ENCODE measurements at regions not wholly inside any gene's neighbourhood (a gene's known extent, or its start where the extent isn't known, plus 50 kb on each side); places are given as distances from the start of the nearest gene placed in this dataset.

DNA sequence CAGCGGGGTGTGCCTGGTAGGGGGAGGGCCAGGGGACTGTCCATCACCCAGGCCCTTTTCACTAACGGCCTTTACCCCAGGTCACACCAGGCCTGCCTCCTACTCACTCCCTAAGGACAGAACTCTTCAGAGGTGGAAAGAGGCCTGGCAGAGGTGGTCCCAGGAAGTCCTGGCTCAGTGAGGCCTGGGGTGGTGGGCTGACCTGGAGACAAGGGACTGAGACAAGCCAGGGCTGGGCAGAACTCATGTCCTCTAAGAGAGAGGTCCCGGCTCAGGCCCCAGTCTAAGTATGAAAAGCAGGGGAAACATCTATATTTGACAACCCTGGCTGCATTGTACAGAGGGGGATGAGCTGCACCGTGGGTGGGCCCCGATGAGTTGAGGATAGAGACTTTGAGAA lies 65.9 kb upstream of the TEX51 start:
- Histone ChIP-seq H3K27me3 (ENCODE audit: control insufficient read depth, insufficient read depth, low read length, poor library complexity, severe bottlenecking) (no peaks in the 10 kb centered on the region), H3K4me3 (ENCODE audit: insufficient read depth, low read depth, low read length) (no peak overlapping the region), H3K9me3 (ENCODE audit: control insufficient read depth, low read length) (no peaks in the 10 kb centered on the region), H3K4me1 (ENCODE audit: control insufficient read depth, insufficient read depth, low read length) (peaks cover 6% of the 10 kb centered on the region), H3K27ac (ENCODE audit: insufficient read depth, low read depth, low read length, poor library complexity, severe bottlenecking) (no peak overlapping the region), H3K36me3 (ENCODE audit: control insufficient read depth, insufficient read depth, low read length) (no peaks in the 10 kb centered on the region)
- 81 to 92% methylated on average over 3 to 5 of the region's 5 CpGs for WGBS, 2 experiments

- H3K4me3 ChIP-seq (ENCODE audit: insufficient read depth, low read depth, low read length) = no peak overlapping the region
- H3K27ac ChIP-seq (ENCODE audit: insufficient read depth, low read depth, low read length, poor library complexity, severe bottlenecking) = no peak overlapping the region
These were observed 64.6 kb upstream of the TEX51 start for GRCh38 chr2:126834006-126834659.

DNA sequence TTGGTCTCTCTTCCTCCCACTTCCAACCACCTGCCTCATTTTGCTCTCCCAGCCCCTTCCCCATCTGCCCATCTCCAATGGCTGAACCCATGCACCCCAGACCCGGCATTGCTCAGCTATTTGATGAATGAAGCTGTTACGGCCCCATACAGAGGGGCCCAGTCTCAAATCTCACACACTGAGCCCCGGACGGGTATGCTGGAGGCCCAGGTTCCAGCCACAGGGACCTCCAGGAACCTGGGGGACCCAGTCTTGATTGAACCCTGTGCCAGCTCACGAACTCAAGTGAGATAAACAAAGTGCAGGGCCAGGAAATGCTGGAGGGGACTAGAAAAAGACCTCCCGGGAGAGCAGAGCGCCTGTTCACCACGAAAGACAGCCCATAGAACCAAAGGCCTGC lies 63.4 kb upstream of the TEX51 start:
- Histone ChIP-seq H3K4me1 (ENCODE audit: control insufficient read depth, insufficient read depth, low read length) (peaks cover 6% of the 10 kb centered on the region), H3K4me3 (ENCODE audit: insufficient read depth, low read depth, low read length) (no peak overlapping the region), H3K36me3 (ENCODE audit: control insufficient read depth, insufficient read depth, low read length) (no peaks in the 10 kb centered on the region), H3K27ac (ENCODE audit: insufficient read depth, low read depth, low read length, poor library complexity, severe bottlenecking) (no peak overlapping the region), H3K27me3 (ENCODE audit: control insufficient read depth, insufficient read depth, low read length, poor library complexity, severe bottlenecking) (no peaks in the 10 kb centered on the region), H3K9me3 (ENCODE audit: control insufficient read depth, low read length) (no peaks in the 10 kb centered on the region)
- WGBS, 2 experiments = 93 to 97% methylated on average over 8 of the region's 8 CpGs

More at GRCh38 chr2:126834006-126834659, 64.6 kb upstream of the TEX51 start:
- no peaks in the 10 kb centered on the region for H3K9me3 ChIP-seq (ENCODE audit: control insufficient read depth, low read length)
- peaks cover 6% of the 10 kb centered on the region for H3K4me1 ChIP-seq (ENCODE audit: control insufficient read depth, insufficient read depth, low read length)
- H3K27me3 ChIP-seq (ENCODE audit: control insufficient read depth, insufficient read depth, low read length, poor library complexity, severe bottlenecking) = no peaks in the 10 kb centered on the region
- H3K36me3 ChIP-seq (ENCODE audit: control insufficient read depth, insufficient read depth, low read length) = no peaks in the 10 kb centered on the region
- WGBS, 2 experiments = 90 to 91% methylated on average over 6 of the region's 6 CpGs

DNA sequence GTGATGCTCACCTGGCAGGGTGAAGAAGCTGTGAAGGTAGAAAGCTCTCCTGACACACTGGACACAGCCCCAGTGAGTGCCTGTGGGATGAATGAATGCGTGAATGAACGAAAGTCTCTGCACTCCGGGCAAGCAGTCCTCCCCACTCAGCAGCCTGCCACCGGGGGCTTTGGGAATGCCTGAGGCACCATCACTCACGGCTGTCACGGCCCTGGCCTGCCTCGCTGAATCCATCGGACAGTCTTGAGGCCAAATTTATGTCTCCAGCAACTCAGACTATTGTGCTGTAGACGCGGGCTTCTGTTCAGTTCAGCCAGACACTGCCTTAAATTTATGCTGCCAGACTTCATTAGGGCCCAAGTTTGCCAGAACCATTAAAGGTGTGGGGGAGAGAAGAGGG lies 62.9 kb upstream of the TEX51 start:
- 88 to 89% methylated on average over 10 of the region's 10 CpGs for WGBS, 2 experiments
- Histone ChIP-seq H3K9me3 (ENCODE audit: control insufficient read depth, low read length) (no peaks in the 10 kb centered on the region), H3K36me3 (ENCODE audit: control insufficient read depth, insufficient read depth, low read length) (no peaks in the 10 kb centered on the region), H3K4me3 (ENCODE audit: insufficient read depth, low read depth, low read length) (no peak overlapping the region), H3K27ac (ENCODE audit: insufficient read depth, low read depth, low read length, poor library complexity, severe bottlenecking) (no peak overlapping the region), H3K4me1 (ENCODE audit: control insufficient read depth, insufficient read depth, low read length) (peaks cover 6% of the 10 kb centered on the region), H3K27me3 (ENCODE audit: control insufficient read depth, insufficient read depth, low read length, poor library complexity, severe bottlenecking) (no peaks in the 10 kb centered on the region)

GRCh38 chr2:126836761-126837679 lies 61.7 kb upstream of the TEX51 start:
- no peaks in the 10 kb centered on the region for H3K27me3 ChIP-seq (ENCODE audit: control insufficient read depth, insufficient read depth, low read length, poor library complexity, severe bottlenecking)
- no peaks in the 10 kb centered on the region for H3K36me3 ChIP-seq (ENCODE audit: control insufficient read depth, insufficient read depth, low read length)
- H3K9me3 ChIP-seq (ENCODE audit: control insufficient read depth, low read length) = no peaks in the 10 kb centered on the region
- H3K4me1 ChIP-seq (ENCODE audit: control insufficient read depth, insufficient read depth, low read length) = peaks cover 6% of the 10 kb centered on the region
- 89 to 90% methylated on average over 20 of the region's 20 CpGs for WGBS, 2 experiments
- no peak overlapping the region for H3K27ac ChIP-seq (ENCODE audit: insufficient read depth, low read depth, low read length, poor library complexity, severe bottlenecking)
- no peak overlapping the region for H3K4me3 ChIP-seq (ENCODE audit: insufficient read depth, low read depth, low read length)

GRCh38 chr2:126837966-126838715 lies 60.5 kb upstream of the TEX51 start:
- no peaks in the 10 kb centered on the region for H3K36me3 ChIP-seq (ENCODE audit: control insufficient read depth, insufficient read depth, low read length)
- H3K27me3 ChIP-seq (ENCODE audit: control insufficient read depth, insufficient read depth, low read length, poor library complexity, severe bottlenecking) = no peaks in the 10 kb centered on the region
- no peak overlapping the region for H3K27ac ChIP-seq (ENCODE audit: insufficient read depth, low read depth, low read length, poor library complexity, severe bottlenecking)
- H3K4me1 ChIP-seq (ENCODE audit: control insufficient read depth, insufficient read depth, low read length) = no peaks in the 10 kb centered on the region
- H3K9me3 ChIP-seq (ENCODE audit: control insufficient read depth, low read length) = no peaks in the 10 kb centered on the region
- H3K4me3 ChIP-seq (ENCODE audit: insufficient read depth, low read depth, low read length) = no peak overlapping the region
- 88 to 89% methylated on average over 11 of the region's 11 CpGs for WGBS, 2 experiments

- Histone ChIP-seq H3K27ac (ENCODE audit: insufficient read depth, low read depth, low read length, poor library complexity, severe bottlenecking) (no peak overlapping the region), H3K4me3 (ENCODE audit: insufficient read depth, low read depth, low read length) (no peak overlapping the region), H3K4me1 (ENCODE audit: control insufficient read depth, insufficient read depth, low read length) (no peaks in the 10 kb centered on the region), H3K36me3 (ENCODE audit: control insufficient read depth, insufficient read depth, low read length) (no peaks in the 10 kb centered on the region), H3K9me3 (ENCODE audit: control insufficient read depth, low read length) (no peaks in the 10 kb centered on the region), H3K27me3 (ENCODE audit: control insufficient read depth, insufficient read depth, low read length, poor library complexity, severe bottlenecking) (no peaks in the 10 kb centered on the region)
- 79 to 89% methylated on average over 3 of the region's 3 CpGs for WGBS, 2 experiments
These were observed 60.0 kb upstream of the TEX51 start for GRCh38 chr2:126838716-126838985.

- Histone ChIP-seq H3K4me3 (ENCODE audit: insufficient read depth, low read depth, low read length) (no peak overlapping the region), H3K27me3 (ENCODE audit: control insufficient read depth, insufficient read depth, low read length, poor library complexity, severe bottlenecking) (no peaks in the 10 kb centered on the region), H3K4me1 (ENCODE audit: control insufficient read depth, insufficient read depth, low read length) (no peaks in the 10 kb centered on the region), H3K27ac (ENCODE audit: insufficient read depth, low read depth, low read length, poor library complexity, severe bottlenecking) (no peak overlapping the region), H3K36me3 (ENCODE audit: control insufficient read depth, insufficient read depth, low read length) (no peaks in the 10 kb centered on the region), H3K9me3 (ENCODE audit: control insufficient read depth, low read length) (no peaks in the 10 kb centered on the region)
These were observed 58.9 kb upstream of the TEX51 start for GRCh38 chr2:126839796-126840195.

DNA sequence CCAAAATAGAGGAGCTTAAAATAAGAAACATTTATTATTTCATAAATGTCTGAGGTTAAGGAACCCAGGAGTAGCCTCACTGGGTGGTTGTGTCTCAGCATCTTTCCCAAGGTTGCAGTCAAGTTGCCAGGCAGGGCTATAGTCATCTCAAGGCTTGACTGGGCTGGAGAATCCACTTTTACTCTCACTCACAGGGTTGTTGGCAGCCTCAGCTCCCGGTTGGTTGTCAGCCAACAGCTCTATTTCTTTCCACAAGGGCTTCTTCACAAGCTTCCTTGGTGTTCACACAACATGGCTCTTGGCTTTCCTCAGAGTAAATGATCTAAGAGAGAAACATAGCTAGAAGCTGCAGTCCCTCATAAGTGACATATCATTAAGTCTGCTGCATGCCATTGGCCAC lies 55.6 kb upstream of the TEX51 start:
- WGBS, 2 experiments = 75 to 86% methylated on average over 1 of the region's 1 CpG
- Histone ChIP-seq H3K4me3 (ENCODE audit: insufficient read depth, low read depth, low read length) (no peak overlapping the region), H3K27ac (ENCODE audit: insufficient read depth, low read depth, low read length, poor library complexity, severe bottlenecking) (no peak overlapping the region), H3K9me3 (ENCODE audit: control insufficient read depth, low read length) (no peaks in the 10 kb centered on the region), H3K36me3 (ENCODE audit: control insufficient read depth, insufficient read depth, low read length) (no peaks in the 10 kb centered on the region), H3K4me1 (ENCODE audit: control insufficient read depth, insufficient read depth, low read length) (no peaks in the 10 kb centered on the region), H3K27me3 (ENCODE audit: control insufficient read depth, insufficient read depth, low read length, poor library complexity, severe bottlenecking) (no peaks in the 10 kb centered on the region)

DNA sequence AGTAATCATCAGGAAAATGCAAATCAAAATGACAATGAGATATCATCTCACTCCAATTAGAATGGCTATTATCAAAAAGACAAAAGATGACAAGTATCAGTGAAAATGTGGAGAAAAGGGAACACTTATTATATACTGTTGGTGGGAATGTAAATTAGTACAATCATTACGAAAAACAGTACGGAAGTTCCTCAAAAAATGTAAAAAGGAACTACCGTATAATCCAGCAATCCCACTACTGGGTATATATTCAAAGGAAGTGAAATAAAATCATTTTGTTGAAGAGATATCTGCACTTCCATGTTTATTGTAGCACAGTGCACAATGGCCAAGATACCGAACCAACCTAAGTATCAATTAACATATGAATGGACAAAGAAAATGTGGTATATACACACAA lies 52.4 kb upstream of the TEX51 start:
- 97 to 100% methylated on average over 3 of the region's 4 CpGs for WGBS, 2 experiments
- no peak overlapping the region for H3K4me3 ChIP-seq (ENCODE audit: insufficient read depth, low read depth, low read length)
- H3K27me3 ChIP-seq (ENCODE audit: control insufficient read depth, insufficient read depth, low read length, poor library complexity, severe bottlenecking) = no peaks in the 10 kb centered on the region
- H3K9me3 ChIP-seq (ENCODE audit: control insufficient read depth, low read length) = no peaks in the 10 kb centered on the region
- H3K27ac ChIP-seq (ENCODE audit: insufficient read depth, low read depth, low read length, poor library complexity, severe bottlenecking) = no peak overlapping the region
- no peaks in the 10 kb centered on the region for H3K36me3 ChIP-seq (ENCODE audit: control insufficient read depth, insufficient read depth, low read length)
- H3K4me1 ChIP-seq (ENCODE audit: control insufficient read depth, insufficient read depth, low read length) = no peaks in the 10 kb centered on the region

Data from ectodermal cell (in vitro differentiated cells).